Stimulated activated CD4-positive, alpha-beta T cell treated with anti-CD3 and anti-CD28 coated beads, TNF-alpha, amount 100 ng/mL, for 48 hours (primary cell): ENCODE measurements at regions not wholly inside any gene's neighbourhood (a gene's known extent, or its start where the extent isn't known, plus 50 kb on each side); places are given as distances from the start of the nearest gene placed in this dataset.

ENCODE experiments used
- DNase-seq, 3 donors: peaks; one replicate each; pipeline ENCODE4 v3.0.0-alpha.2; 2020; ENCODE audit warnings: low read depth in 3 of 3

GRCh38 chr4:89422441-89422990 is 114.9 kb upstream of the GPRIN3 start:
- DNase-seq, result no peak

- no peak for DNase-seq
Measured at GRCh38 chr4:89420507-89420906, 112.9 kb upstream of the GPRIN3 start.

GRCh38 chr4:89419111-89419695 is 111.6 kb upstream of the GPRIN3 start:
- no peak for DNase-seq

GRCh38 chr4:89416960-89417359 is 109.4 kb upstream of the GPRIN3 start:
- no peak for DNase-seq

GRCh38 chr4:89413518-89413917 is 105.9 kb upstream of the GPRIN3 start:
- no peak for DNase-seq

GRCh38 chr4:89411539-89412309 is 104.1 kb upstream of the GPRIN3 start:
- no peak for DNase-seq

GRCh38 chr4:89410687-89411086 is 103.1 kb upstream of the GPRIN3 start:
- no peak for DNase-seq

GRCh38 chr4:89404530-89404929 is 96.9 kb upstream of the GPRIN3 start:
- DNase-seq, result no peak

GRCh38 chr4:89403826-89404225 is 96.2 kb upstream of the GPRIN3 start:
- DNase-seq, result no peak

GRCh38 chr4:89400287-89401035 is 92.9 kb upstream of the GPRIN3 start:
- no peak for DNase-seq

- DNase-seq, result no peak
Measured at GRCh38 chr4:89398644-89399043, 91.0 kb upstream of the GPRIN3 start.

GRCh38 chr4:89398146-89398545 is 90.5 kb upstream of the GPRIN3 start:
- no peak for DNase-seq

GRCh38 chr4:89397441-89397840 is 89.8 kb upstream of the GPRIN3 start:
- no peak for DNase-seq

GRCh38 chr4:89382439-89382838 is 74.8 kb upstream of the GPRIN3 start:
- no peak for DNase-seq

GRCh38 chr4:89380980-89381379 is 73.4 kb upstream of the GPRIN3 start:
- DNase-seq, result no peak

GRCh38 chr4:89379511-89380044 is 72.0 kb upstream of the GPRIN3 start:
- DNase-seq, result no peak

- no peak for DNase-seq
Measured at GRCh38 chr4:89373394-89373793, 65.8 kb upstream of the GPRIN3 start.

GRCh38 chr4:89371614-89372013 is 64.0 kb upstream of the GPRIN3 start:
- no peak for DNase-seq

GRCh38 chr4:89369581-89369980 is 62.0 kb upstream of the GPRIN3 start:
- DNase-seq, result no peak

GRCh38 chr4:89368861-89369260 is 61.3 kb upstream of the GPRIN3 start:
- no peak for DNase-seq

GRCh38 chr4:89365776-89366175 is 58.2 kb upstream of the GPRIN3 start:
- DNase-seq, result no peak

GRCh38 chr4:89365375-89365774 is 57.8 kb upstream of the GPRIN3 start:
- DNase-seq, result no peak
